HG03108 (cell line): ENCODE measurements at regions not wholly inside any gene's neighbourhood (a gene's known extent, or its start where the extent isn't known, plus 50 kb on each side); places are given as distances from the start of the nearest gene placed in this dataset.

Source experiments
- ATAC-seq: cut with Tn5 transposase; IDR thresholded peaks from one replicate; pipeline ENCODE4 v1.9.1; 2021; ENCODE audit warnings: moderate library complexity; ENCODE audit not compliant: unreplicated experiment

DNA sequence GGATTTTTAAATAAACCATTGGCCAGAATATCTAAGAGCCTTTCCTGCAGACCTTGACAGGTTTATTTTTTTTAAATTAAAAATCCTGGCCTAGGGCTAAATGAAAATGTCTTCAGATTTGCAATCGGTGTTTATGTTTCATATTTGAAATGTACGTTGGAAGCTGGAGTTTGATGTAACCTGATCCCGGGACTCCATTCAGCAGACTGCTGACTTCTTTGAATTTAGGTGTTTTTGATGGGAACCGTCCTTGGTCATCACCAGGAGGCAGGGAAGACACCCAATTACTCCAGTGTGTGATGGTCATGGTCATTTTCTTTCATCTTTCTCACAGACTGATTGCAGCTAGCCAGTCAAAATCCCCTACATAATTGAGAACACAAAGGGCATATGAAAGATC is 60.1 kb upstream of the BRINP1 start:
- no peak for ATAC-seq

DNA sequence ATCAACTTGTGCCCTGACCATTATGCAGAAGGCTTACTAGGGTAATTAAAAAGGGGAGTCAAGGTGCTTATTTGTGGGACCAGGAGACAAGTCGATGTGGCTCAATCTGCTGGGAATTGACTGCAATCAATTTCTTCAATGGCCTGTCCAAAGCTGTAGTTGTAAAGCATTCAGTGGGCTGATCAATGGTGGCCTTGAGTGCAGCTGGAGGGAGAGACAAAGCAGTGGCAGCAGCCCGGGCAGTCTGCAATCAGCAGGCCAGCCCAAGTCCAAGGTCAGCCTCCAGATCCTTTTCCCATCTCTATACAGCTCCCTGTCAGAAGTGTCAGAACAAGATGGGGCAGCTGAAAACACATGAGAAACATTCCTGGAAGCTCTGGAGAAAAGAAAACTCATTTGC is 51.0 kb upstream of the BRINP1 start:
- no peak for ATAC-seq
